CD14-positive monocyte (primary cell): ENCODE measurements at regions not wholly inside any gene's neighbourhood (a gene's known extent, or its start where the extent isn't known, plus 50 kb on each side); places are given as distances from the start of the nearest gene placed in this dataset.

Experiments used
- DNase-seq, 3 donors: peaks; one replicate each; pipeline ENCODE4 v3.0.0-alpha.2; 2011 to 2022
- H2AFZ ChIP-seq: 2 replicates; pipeline ENCODE4 v1.6.0; 2012; ENCODE audit warnings: mild to moderate bottlenecking, low read depth, low read length, inconsistent platforms; ENCODE audit not compliant: insufficient read depth, poor library complexity, severe bottlenecking
- H3K27ac ChIP-seq, 2 donors: 1 replicate in 1 of 2; 2 replicates in 1 of 2; pipeline ENCODE4 v1.5.1; 2012 to 2013; ENCODE audit warnings: low read length in 2 of 2, control low read depth in 1 of 2, inconsistent platforms in 1 of 2, low read depth in 1 of 2, mild to moderate bottlenecking in 1 of 2
- H3K27me3 ChIP-seq, 2 donors: one replicate each; pipeline versions ENCODE4 v1.6.0 to v1.6.1; 2011 to 2013; ENCODE audit warnings: low read length in 2 of 2; ENCODE audit not compliant: control insufficient read depth in 2 of 2, insufficient read depth in 2 of 2
- H3K36me3 ChIP-seq, 2 donors: replicated peaks in 1 of 2; 1 replicate in 1 of 2; 2 replicates in 1 of 2; pipeline versions ENCODE4 v1.5.1 to v1.6.1; 2012 to 2013; ENCODE audit warnings: low read length in 2 of 2, control low read depth in 1 of 2, inconsistent platforms in 1 of 2, mild to moderate bottlenecking in 1 of 2; ENCODE audit not compliant: insufficient read depth in 2 of 2, control insufficient read depth in 1 of 2
- H3K4me1 ChIP-seq, 2 donors: 1 replicate in 1 of 2; 2 replicates in 1 of 2; pipeline versions ENCODE4 v1.5.1 to v1.6.1; 2012 to 2013; ENCODE audit warnings: low read length in 2 of 2, control low read depth in 1 of 2, inconsistent platforms in 1 of 2, mild to moderate bottlenecking in 1 of 2, moderate library complexity in 1 of 2; ENCODE audit not compliant: insufficient read depth in 2 of 2, control insufficient read depth in 1 of 2
- H3K4me2 ChIP-seq: replicated peaks from 2 replicates; pipeline ENCODE3; 2012; ENCODE audit warnings: low read length, moderate library complexity, mild to moderate bottlenecking; ENCODE audit not compliant: poor library complexity, severe bottlenecking; ENCODE audit errors: extremely low read depth
- H3K4me3 ChIP-seq, 3 experiments: fragments of 200-600 bp in 1 of 3; sonication (generic) in 1 of 3; replicated peaks in 1 of 3; 1 replicate in 2 of 3; 2 replicates in 1 of 3; pipeline ENCODE4 v1.5.1; 2011 to 2013; ENCODE audit warnings: low read length in 3 of 3, mild to moderate bottlenecking in 3 of 3, control low read depth in 2 of 3, low read depth in 2 of 3, inconsistent platforms in 1 of 3, moderate library complexity in 1 of 3
- H3K79me2 ChIP-seq: 2 replicates; pipeline ENCODE4 v1.6.0; 2012; ENCODE audit warnings: mild to moderate bottlenecking, control low read depth, inconsistent platforms, low read length, moderate library complexity; ENCODE audit not compliant: insufficient read depth
- H3K9ac ChIP-seq: 2 replicates; pipeline ENCODE4 v1.6.0; 2017; ENCODE audit warnings: low read length, mild to moderate bottlenecking; ENCODE audit not compliant: insufficient read depth, poor library complexity, severe bottlenecking
- H3K9me3 ChIP-seq, 2 donors: replicated peaks in 1 of 2; 1 replicate in 1 of 2; 2 replicates in 1 of 2; pipeline versions ENCODE4 v1.5.1 to v1.6.1; 2012 to 2013; ENCODE audit warnings: low read length in 2 of 2, control low read depth in 1 of 2; ENCODE audit not compliant: control insufficient read depth in 1 of 2, insufficient read depth in 1 of 2
- H4K20me1 ChIP-seq: 2 replicates; pipeline ENCODE4 v1.6.0; 2012; ENCODE audit warnings: mild to moderate bottlenecking, low read length, control low read depth, moderate library complexity; ENCODE audit not compliant: insufficient read depth
- H3K27ac Mint-ChIP-seq, 7 donors: one replicate each; pipeline ENCODE4 v1.8.0; 2020; ENCODE audit warnings: mild to moderate bottlenecking in 7 of 7, mixed read lengths in 7 of 7, moderate library complexity in 6 of 7, inconsistent platforms in 2 of 7
- H3K27me3 Mint-ChIP-seq, 3 donors: one replicate each; pipeline ENCODE4 v1.8.0; 2021 to 2022; ENCODE audit warnings: low read depth in 3 of 3, mild to moderate bottlenecking in 3 of 3, mixed read lengths in 3 of 3, moderate library complexity in 3 of 3, inconsistent platforms in 1 of 3
- H3K36me3 Mint-ChIP-seq, 2 donors: one replicate each; pipeline ENCODE4 v1.8.0; 2020; ENCODE audit warnings: mixed read lengths in 2 of 2, inconsistent platforms in 1 of 2, mild to moderate bottlenecking in 1 of 2
- H3K4me1 Mint-ChIP-seq: one replicate; pipeline ENCODE4 v1.8.0; 2020; ENCODE audit warnings: mild to moderate bottlenecking, mixed read lengths
- H3K4me3 Mint-ChIP-seq, 2 donors: one replicate each; pipeline ENCODE4 v1.8.0; 2020; ENCODE audit warnings: mild to moderate bottlenecking in 2 of 2, mixed read lengths in 2 of 2, moderate library complexity in 1 of 2
- H3K9me3 Mint-ChIP-seq, 7 donors: one replicate each; pipeline ENCODE4 v1.8.0; 2020 to 2022; ENCODE audit warnings: mixed read lengths in 7 of 7, mild to moderate bottlenecking in 6 of 7, moderate library complexity in 6 of 7, inconsistent platforms in 2 of 7
- WGBS: methylation state at CpG from one replicate; pipeline ENCODE4 v1.1.5; 2013; ENCODE audit warnings: missing lambda C conversion rate; ENCODE audit not compliant: insufficient coverage; 5-methylcytosine and 5-hydroxymethylcytosine counted together
- intact Hi-C, 2 donors: fragments of 100-400 bp; cut with micrococcal nuclease; formaldehyde crosslinking; loops; one replicate each; pipeline versions ENCODE4 v1.15.0 to v1.15.1; 2023
- TF ChIP-seq, protein P1 (sequence below): fragments of 200-600 bp; IDR thresholded peaks from one replicate; pipeline ENCODE4 v1.8.0; 2022; ENCODE audit warnings: antibody characterized with exemption, mild to moderate bottlenecking

DNA sequence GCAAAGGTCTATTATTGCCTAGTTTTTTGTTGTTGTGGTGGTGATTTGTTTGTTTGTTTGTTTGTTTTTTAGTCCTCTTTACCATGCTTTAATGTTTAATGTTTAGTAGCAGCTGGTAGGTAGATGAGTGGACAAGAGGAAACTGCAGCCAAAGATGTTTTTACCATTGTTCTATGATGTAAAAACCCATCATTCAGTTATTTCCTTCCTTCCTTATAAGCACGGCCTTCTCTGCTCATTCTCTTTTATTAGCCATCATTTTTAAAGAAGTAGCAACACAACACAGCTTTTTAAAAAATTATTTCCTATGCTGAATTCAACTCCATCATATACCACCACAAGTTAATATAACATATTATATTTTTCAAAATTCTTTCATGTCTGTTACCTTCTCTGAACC lies 58.5 kb upstream of the BOC start:
- H3K4me3 Mint-ChIP-seq = no peak overlapping the region
- DNase-seq = no peak
- no peaks in the 10 kb centered on the region for H4K20me1 ChIP-seq
- no peak overlapping the region for H2AFZ ChIP-seq
- H3K36me3 Mint-ChIP-seq = no peaks in the 10 kb centered on the region
- TF ChIP-seq, protein P1, sequence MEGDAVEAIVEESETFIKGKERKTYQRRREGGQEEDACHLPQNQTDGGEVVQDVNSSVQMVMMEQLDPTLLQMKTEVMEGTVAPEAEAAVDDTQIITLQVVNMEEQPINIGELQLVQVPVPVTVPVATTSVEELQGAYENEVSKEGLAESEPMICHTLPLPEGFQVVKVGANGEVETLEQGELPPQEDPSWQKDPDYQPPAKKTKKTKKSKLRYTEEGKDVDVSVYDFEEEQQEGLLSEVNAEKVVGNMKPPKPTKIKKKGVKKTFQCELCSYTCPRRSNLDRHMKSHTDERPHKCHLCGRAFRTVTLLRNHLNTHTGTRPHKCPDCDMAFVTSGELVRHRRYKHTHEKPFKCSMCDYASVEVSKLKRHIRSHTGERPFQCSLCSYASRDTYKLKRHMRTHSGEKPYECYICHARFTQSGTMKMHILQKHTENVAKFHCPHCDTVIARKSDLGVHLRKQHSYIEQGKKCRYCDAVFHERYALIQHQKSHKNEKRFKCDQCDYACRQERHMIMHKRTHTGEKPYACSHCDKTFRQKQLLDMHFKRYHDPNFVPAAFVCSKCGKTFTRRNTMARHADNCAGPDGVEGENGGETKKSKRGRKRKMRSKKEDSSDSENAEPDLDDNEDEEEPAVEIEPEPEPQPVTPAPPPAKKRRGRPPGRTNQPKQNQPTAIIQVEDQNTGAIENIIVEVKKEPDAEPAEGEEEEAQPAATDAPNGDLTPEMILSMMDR = no peak
- no peaks in the 10 kb centered on the region for H3K79me2 ChIP-seq
- no peaks in the 10 kb centered on the region for H3K9me3 ChIP-seq
- H3K9me3 Mint-ChIP-seq = peaks cover 0 to 2% (median 0%) of the 10 kb centered on the region in 7 donors
- H3K27me3 Mint-ChIP-seq = peaks cover 0 to 8% (median 0%) of the 10 kb centered on the region in 3 donors
- no peaks in the 10 kb centered on the region for H3K4me1 ChIP-seq
- no CpG with 5 or more reads among the region's 1 CpG for WGBS
- H3K9ac ChIP-seq = no peak overlapping the region
- no peak overlapping the region for H3K27ac Mint-ChIP-seq
- H3K4me1 Mint-ChIP-seq = no peaks in the 10 kb centered on the region
- no peak overlapping the region for H3K27ac ChIP-seq
- H3K4me3 ChIP-seq = no peak overlapping the region
- no peaks in the 10 kb centered on the region for H3K36me3 ChIP-seq
- intact Hi-C loops = no loop called here
- no peaks in the 10 kb centered on the region for H3K27me3 ChIP-seq
- no peak overlapping the region for H3K4me2 ChIP-seq

DNA sequence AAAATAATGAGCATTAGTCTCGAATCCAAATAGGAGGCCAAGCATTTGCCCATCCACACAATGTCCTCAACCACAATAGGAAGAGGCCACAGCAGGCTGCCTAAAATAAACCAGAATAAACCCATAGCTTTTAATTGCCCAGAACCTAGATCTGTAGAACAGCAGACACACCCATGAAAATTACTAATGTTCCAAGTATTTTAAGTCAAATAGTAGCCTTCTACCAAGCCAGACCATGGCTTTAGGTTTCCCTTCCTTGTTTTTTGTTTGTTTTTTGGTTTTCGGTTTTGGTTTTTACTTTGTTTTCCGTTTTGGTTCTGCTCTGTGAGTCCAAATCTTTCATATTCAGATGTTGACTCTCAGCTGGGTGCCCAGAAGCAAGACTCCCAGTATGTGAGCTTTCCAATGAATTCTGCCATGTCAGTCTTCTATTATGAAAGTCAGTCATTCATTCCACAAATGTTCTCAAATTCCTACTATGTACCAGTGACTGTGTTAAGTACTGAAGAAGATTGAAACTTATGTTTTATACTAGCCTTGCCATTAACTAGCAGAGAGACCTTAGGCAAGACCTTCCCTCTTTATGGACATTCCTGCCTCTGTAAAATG lies 57.8 kb upstream of the BOC start:
- no peaks in the 10 kb centered on the region for H3K4me1 Mint-ChIP-seq
- Histone ChIP-seq H3K9me3 (no peaks in the 10 kb centered on the region), H3K4me3 (no peak overlapping the region), H4K20me1 (no peaks in the 10 kb centered on the region), H3K4me1 (no peaks in the 10 kb centered on the region), H3K9ac (no peak overlapping the region), H3K27me3 (no peaks in the 10 kb centered on the region), H3K27ac (no peak overlapping the region), H3K36me3 (no peaks in the 10 kb centered on the region), H3K79me2 (no peaks in the 10 kb centered on the region), H2AFZ (no peak overlapping the region), H3K4me2 (no peak overlapping the region)
- peaks cover 0 to 2% (median 0%) of the 10 kb centered on the region in 7 donors for H3K9me3 Mint-ChIP-seq
- WGBS = 100% methylated on average over 1 of the region's 3 CpGs
- intact Hi-C loops = no loop called here
- no peak overlapping the region for H3K27ac Mint-ChIP-seq
- no peak for DNase-seq
- TF ChIP-seq, protein P1 = no peak
- peaks cover 0 to 6% (median 0%) of the 10 kb centered on the region in 3 donors for H3K27me3 Mint-ChIP-seq
- no peak overlapping the region for H3K4me3 Mint-ChIP-seq
- H3K36me3 Mint-ChIP-seq = no peaks in the 10 kb centered on the region
